Epidermal melanocyte (primary cell): ENCODE measurements at regions not wholly inside any gene's neighbourhood (a gene's known extent, or its start where the extent isn't known, plus 50 kb on each side); places are given as distances from the start of the nearest gene placed in this dataset.

ENCODE experiments used
- DNase-seq: peaks from one replicate; pipeline ENCODE4 v3.0.0; 2011; ENCODE audit warnings: low spot score; ENCODE audit not compliant: insufficient read length

- no peak for DNase-seq
These were observed 126.7 kb upstream of the EDNRA start for GRCh38 chr4:147354237-147354636.

GRCh38 chr4:147355032-147355656 is 125.8 kb upstream of the EDNRA start:
- no peak for DNase-seq

- no peak for DNase-seq
These were observed 125.0 kb upstream of the EDNRA start for GRCh38 chr4:147355847-147356246.

- DNase-seq: no peak
These were observed 120.6 kb upstream of the EDNRA start for GRCh38 chr4:147360301-147360700.

GRCh38 chr4:147361726-147362125 is 119.2 kb upstream of the EDNRA start:
- no peak for DNase-seq

GRCh38 chr4:147362938-147363337 is 118.0 kb upstream of the EDNRA start:
- peak; percentile 48 for DNase-seq

DNA sequence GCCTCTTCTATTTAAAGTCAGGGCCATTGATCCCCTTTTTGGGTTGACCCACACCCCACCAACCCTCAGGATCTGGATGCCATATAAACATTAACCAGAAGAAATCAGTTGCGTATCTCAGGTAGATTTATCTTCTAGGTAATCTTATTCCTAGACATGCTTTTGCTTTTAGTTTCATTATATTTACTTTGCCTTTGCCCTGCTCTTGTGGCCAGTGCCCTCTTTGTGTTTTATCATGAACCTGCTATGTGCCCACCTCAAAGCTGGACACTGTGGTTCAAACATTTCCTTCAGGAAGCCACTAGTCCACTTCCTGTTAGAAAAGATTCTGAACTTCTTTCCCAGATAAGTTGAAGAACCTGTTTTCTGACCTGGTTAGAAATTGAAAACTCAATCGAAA is 117.4 kb upstream of the EDNRA start:
- no peak for DNase-seq

GRCh38 chr4:147365396-147365795 is 115.5 kb upstream of the EDNRA start:
- DNase-seq: no peak

DNA sequence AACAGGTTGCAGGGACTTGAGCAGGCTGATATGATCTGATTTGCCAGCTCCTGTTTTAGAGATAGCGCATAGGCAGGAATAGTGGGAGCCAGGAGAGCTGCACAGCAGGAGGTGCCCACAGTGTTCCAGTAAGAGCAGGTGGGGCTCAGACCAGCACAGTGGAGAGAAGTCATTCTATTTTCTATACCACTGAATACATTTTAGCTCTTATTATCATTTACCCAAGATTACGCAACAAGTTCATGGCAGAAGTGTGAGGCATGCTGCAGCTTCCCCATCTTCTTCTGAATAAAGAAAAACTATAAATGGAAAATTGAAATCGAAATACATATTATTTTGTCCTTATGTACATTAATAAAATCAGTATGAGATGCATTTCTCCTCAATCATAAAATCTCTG is 114.7 kb upstream of the EDNRA start:
- no peak for DNase-seq

- DNase-seq: no peak
These were observed 113.0 kb upstream of the EDNRA start for GRCh38 chr4:147367891-147368290.

DNA sequence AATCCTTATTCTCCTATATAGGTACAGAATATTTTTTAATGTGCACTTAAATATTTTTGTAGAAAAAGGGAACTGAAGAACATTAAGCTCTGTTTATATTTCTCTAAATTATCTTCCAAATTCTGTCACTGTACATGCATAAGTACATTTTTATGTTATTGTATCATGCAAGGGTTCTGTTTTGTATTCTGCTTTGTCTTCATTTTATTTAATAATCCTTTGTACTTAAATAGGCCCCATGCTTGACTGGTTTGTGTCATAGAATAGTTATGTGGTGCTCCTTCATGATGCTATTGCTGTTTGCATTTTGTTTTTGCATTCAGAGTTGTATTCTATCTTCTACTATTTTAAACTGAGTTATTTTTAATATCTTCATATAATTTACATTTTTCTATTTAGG is 111.9 kb upstream of the EDNRA start:
- DNase-seq: no peak

DNA sequence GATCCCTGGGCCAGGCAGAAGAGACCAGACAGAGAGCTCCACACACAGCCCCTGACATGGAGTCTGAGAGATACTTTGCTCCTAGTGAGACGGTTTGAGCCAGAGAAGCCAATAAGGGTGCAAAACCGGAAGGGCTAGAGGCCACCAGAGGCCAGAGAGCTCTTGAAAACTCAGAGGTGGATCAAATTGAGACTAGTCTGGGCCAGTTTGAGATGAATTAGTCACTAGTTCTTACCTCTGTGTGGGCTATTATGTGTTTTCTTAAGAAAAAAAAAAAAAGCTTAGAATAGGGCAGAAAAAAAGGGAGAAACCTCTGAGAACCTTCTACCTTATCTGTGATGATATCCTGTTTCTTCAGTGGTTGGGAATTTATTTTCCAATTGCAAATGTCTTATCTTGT is 110.4 kb upstream of the EDNRA start:
- no peak for DNase-seq

DNA sequence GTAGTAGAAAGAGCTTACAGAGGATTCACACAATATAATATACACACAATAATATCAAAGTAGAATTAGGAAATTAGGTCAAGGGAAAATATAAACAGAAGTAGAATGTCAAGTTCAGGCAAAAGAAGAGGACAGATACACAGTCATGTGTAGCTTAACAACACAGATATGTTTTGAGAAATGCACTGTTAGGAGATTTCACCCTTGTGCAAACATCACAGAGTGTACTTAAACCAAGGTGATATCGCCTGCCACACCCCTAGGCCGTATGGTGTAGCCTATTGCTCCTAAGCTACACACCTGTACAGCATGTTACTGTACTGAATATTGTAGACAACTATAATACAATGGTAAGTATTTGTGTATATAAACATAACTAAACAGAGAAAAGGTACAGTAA is 110.0 kb upstream of the EDNRA start:
- DNase-seq: no peak

DNA sequence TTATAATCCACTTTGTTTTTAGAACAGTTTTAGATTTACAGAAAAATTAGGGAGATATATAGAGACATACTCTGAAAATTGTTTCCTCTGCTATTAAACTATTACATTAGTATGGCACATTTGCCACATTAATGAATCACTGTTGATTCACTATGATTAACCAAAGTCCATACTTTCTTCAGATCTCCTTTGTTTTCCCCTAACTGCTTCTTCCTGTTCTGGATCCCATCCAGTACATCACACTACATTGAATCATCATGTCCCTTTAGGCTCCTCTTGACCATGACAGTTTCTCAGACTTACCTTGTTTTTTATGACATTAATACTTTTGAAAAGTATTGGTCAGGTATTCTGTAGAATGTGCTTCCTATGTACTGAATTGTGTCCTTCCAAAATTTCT is 109.2 kb upstream of the EDNRA start:
- DNase-seq: no peak

DNA sequence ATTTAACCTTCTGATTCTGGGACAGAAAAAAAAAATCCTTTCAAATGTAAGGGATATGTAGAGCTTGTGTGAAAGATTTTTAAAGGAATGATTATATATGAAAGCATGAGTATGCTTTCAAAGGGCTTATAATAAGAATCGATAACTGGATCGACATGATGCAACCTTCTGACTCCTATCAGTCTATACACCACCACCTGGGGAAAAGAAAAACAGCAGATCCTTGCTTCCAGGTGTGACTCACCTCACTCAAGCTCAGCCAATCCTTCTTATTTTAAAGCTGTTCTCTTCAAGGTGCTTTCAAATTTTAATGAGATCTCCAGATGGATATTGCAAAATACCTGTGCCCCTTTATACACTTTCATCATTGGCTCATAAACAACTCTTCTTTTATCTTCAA is 102.1 kb upstream of the EDNRA start:
- DNase-seq: no peak

- no peak for DNase-seq
These were observed 99.1 kb upstream of the EDNRA start for GRCh38 chr4:147381749-147382148.

- no peak for DNase-seq
These were observed 92.9 kb upstream of the EDNRA start for GRCh38 chr4:147388018-147388417.

DNA sequence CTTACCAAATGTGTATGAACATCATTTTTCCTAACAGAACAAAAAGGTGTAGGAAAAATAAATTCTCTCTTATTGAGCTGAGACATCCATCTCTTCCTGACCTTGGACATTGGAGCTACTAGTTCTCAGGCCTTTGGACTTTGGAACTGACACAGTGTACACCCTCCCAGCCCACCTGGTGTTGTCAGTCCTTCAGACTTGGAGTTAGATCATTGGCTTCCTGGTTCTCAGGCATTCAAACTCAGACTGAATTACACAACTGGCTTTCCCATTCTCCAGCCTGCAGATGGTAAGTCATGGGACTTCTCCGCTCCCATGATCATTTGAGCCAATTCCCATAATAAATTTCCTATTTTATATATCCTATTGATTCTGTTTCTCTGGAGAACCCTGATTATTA is 84.8 kb upstream of the EDNRA start:
- no peak for DNase-seq

DNA sequence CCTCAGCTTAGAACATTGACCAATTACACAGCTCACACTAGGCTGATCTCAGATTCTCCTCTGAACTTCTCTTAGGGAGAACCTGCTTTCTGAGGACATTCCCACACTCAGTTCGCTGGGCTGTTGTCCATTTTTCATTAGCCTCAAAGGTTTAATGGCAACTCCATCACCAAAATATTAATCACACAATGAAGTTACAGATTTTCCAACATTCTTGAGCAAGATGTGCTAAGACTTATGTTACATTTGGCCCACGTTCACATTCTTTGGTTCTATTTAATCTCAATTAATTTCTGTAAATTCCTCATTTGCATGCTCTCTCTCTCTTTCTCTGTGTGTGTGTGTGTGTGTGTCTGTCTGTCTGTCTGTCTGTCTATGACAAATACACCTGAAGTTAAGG is 82.3 kb upstream of the EDNRA start:
- DNase-seq: no peak

- DNase-seq: no peak
These were observed 80.2 kb upstream of the EDNRA start for GRCh38 chr4:147400721-147401120.

DNA sequence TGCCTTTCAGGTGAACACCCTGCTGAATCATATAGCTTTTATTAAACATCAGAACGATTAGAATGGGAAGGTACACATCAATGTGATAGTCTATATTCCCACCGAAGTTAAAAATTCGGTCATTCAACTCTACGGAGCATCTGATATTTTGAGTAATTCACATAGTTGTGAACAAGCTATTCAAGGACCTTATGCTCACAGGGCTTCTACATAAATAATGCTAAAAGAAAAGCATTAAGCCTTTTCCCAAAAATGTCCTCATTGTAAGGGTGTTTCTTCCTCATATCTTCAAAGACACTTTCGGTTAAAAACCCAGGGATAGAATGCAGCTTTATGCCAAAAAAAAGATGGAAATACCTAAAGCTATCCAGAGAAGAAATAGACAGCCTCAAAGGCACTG is 79.7 kb upstream of the EDNRA start:
- no peak for DNase-seq

DNA sequence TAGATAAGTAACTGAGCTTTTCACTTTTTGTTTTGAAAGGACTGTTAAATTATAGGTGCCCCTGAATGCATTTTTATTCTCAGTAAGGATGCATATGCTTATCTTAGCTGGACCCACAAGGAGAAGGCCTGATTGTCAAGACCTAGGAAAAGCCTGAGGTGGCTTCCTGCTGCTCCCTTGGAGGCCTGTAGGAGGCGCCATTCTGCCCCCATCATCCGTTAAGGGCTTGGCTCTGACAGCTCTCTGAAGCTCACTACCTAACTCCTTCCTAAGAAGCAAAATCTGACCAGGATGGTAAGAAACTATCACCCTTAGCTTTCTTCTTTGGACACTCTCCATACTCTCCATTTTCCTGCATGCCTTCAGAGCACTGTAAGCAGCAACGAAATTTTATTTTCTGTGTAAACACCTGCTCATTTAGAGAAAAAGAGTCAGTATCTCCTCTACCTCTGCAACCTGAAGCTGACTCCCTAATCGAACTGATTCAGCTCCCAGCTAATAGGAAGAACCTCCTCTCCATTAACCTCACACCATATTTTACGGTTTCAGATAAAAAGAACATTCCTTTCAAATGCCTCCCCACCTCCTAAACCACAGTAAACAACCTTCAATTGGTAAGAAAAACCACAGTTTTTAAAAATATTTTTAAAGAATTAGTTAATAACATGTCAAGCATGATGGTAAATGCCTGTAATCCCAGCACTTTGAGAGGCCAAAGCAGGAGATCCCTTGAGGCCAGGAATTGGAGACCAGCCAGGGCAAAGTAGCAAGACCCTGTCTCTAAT is 73.4 kb upstream of the EDNRA start:
- no peak for DNase-seq

- DNase-seq: no peak
These were observed 72.7 kb upstream of the EDNRA start for GRCh38 chr4:147408189-147408588.
